Body of pancreas (tissue), 4 donors: ENCODE measurements at regions not wholly inside any gene's neighbourhood (a gene's known extent, or its start where the extent isn't known, plus 50 kb on each side); places are given as distances from the start of the nearest gene placed in this dataset.

Experiments used
- ATAC-seq: fragments of 150-250 bp; one replicate; pipeline ENCODE4 v1.9.1; 2016
- DNase-seq, 4 donors: peaks; one replicate each; pipeline ENCODE4 v3.0.0-alpha.2; 2019
- H3K27ac ChIP-seq, 4 donors: fragments of 200-600 bp; sonication (generic); 1 replicate in 3 of 4; 2 replicates in 1 of 4; pipeline versions ENCODE4 v1.5.1 to v1.6.1; 2016 to 2019; ENCODE audit warnings: mild to moderate bottlenecking in 1 of 4, mixed read lengths in 1 of 4, moderate library complexity in 1 of 4
- H3K27me3 ChIP-seq, 2 donors: fragments of 200-600 bp; sonication (generic); one replicate each; pipeline ENCODE4 v1.6.0; 2016; ENCODE audit warnings: mild to moderate bottlenecking in 1 of 2
- H3K36me3 ChIP-seq, 2 donors: fragments of 200-600 bp; sonication (generic); replicated peaks in 1 of 2; 2 replicates each; pipeline ENCODE4 v1.5.1; 2016; ENCODE audit warnings: low read depth in 2 of 2; ENCODE audit not compliant: insufficient read depth in 1 of 2
- H3K4me1 ChIP-seq: fragments of 200-600 bp; sonication (generic); one replicate; pipeline ENCODE4 v1.6.0; 2016
- H3K4me3 ChIP-seq, 2 donors: fragments of 200-600 bp; sonication (generic); 1 replicate in 1 of 2; 2 replicates in 1 of 2; pipeline ENCODE4 v1.5.1; 2016 to 2019
- H3K9me3 ChIP-seq, 3 donors: fragments of 200-600 bp; sonication (generic); 1 replicate in 2 of 3; 2 replicates in 1 of 3; pipeline ENCODE4 v1.5.1; 2016
- POLR2A ChIP-seq, 3 donors: fragments of 450-650 bp; IDR thresholded peaks; one replicate each; pipeline ENCODE4 v1.6.1; 2016; ENCODE audit warnings: antibody characterized with exemption in 3 of 3, mild to moderate bottlenecking in 2 of 3
- WGBS, 2 donors: methylation state at CpG; one replicate each; pipeline ENCODE4 v1.1.5; 2017; 5-methylcytosine and 5-hydroxymethylcytosine counted together
- intact Hi-C: fragments of 100-400 bp; cut with DNase I; formaldehyde crosslinking; loops from one replicate; pipeline ENCODE4 v1.15.1; 2023
- TF ChIP-seq, protein P1 (sequence below), 7 experiments: fragments of 450-650 bp in 4 of 7; fragments of 200-600 bp in 3 of 7; sonication (generic) in 3 of 7; IDR thresholded peaks; one replicate each; pipeline ENCODE4 v1.5.1; 2016 to 2019; ENCODE audit warnings: antibody characterized with exemption in 7 of 7

GRCh38 chr18:76139844-76140243 is 355.2 kb downstream of the ZNF516 start:
- no peak for DNase-seq
- Histone ChIP-seq H3K27me3 (no peaks in the 10 kb centered on the region), H3K4me1 (no peaks in the 10 kb centered on the region), H3K4me3 (no peak overlapping the region), H3K9me3 (no peaks in the 10 kb centered on the region), H3K36me3 (no peaks in the 10 kb centered on the region), H3K27ac (no peak overlapping the region)
- no peak for ATAC-seq
- WGBS, 2 donors, result 79 to 86% methylated on average over 1 of the region's 1 CpG
- intact Hi-C loops, result no loop called here
- TF ChIP-seq POLR2A (IDR thresholded peaks at IDR 0.05), result no peak
- TF ChIP-seq, protein P1, sequence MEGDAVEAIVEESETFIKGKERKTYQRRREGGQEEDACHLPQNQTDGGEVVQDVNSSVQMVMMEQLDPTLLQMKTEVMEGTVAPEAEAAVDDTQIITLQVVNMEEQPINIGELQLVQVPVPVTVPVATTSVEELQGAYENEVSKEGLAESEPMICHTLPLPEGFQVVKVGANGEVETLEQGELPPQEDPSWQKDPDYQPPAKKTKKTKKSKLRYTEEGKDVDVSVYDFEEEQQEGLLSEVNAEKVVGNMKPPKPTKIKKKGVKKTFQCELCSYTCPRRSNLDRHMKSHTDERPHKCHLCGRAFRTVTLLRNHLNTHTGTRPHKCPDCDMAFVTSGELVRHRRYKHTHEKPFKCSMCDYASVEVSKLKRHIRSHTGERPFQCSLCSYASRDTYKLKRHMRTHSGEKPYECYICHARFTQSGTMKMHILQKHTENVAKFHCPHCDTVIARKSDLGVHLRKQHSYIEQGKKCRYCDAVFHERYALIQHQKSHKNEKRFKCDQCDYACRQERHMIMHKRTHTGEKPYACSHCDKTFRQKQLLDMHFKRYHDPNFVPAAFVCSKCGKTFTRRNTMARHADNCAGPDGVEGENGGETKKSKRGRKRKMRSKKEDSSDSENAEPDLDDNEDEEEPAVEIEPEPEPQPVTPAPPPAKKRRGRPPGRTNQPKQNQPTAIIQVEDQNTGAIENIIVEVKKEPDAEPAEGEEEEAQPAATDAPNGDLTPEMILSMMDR (IDR thresholded peaks at IDR 0.05), result no peak

- no peaks in the 10 kb centered on the region for H3K4me1 ChIP-seq
- intact Hi-C loops, result no loop called here
- no peaks in the 10 kb centered on the region for H3K36me3 ChIP-seq
- DNase-seq, result no peak
- H3K27me3 ChIP-seq, result no peaks in the 10 kb centered on the region
- no peak for ATAC-seq
- TF ChIP-seq POLR2A (IDR thresholded peaks at IDR 0.05), result no peak
- TF ChIP-seq, protein P1 (IDR thresholded peaks at IDR 0.05), result no peak
- H3K4me3 ChIP-seq, result no peak overlapping the region
- WGBS, 2 donors, result 58 to 69% methylated on average over 6 of the region's 6 CpGs
- H3K9me3 ChIP-seq, result peaks cover 0 to 4% (median 0%) of the 10 kb centered on the region in 3 donors
- H3K27ac ChIP-seq, result no peak overlapping the region
Measured at GRCh38 chr18:76137216-76137615, 357.8 kb downstream of the ZNF516 start.

- H3K36me3 ChIP-seq, result no peaks in the 10 kb centered on the region
- H3K4me1 ChIP-seq, result no peaks in the 10 kb centered on the region
- H3K27me3 ChIP-seq, result no peaks in the 10 kb centered on the region
- peaks cover 0 to 4% (median 0%) of the 10 kb centered on the region in 3 donors for H3K9me3 ChIP-seq
- H3K4me3 ChIP-seq, result no peak overlapping the region
- intact Hi-C loops, result no loop called here
- DNase-seq (no peak), ATAC-seq (no peak)
- WGBS, 2 donors, result 61 to 71% methylated on average over 10 of the region's 10 CpGs
- H3K27ac ChIP-seq, result no peak overlapping the region
- TF ChIP-seq, protein P1 (IDR thresholded peaks at IDR 0.05), result no peak
- no peak for TF ChIP-seq POLR2A (IDR thresholded peaks at IDR 0.05)
Measured at GRCh38 chr18:76136701-76137100, 358.3 kb downstream of the ZNF516 start.

DNA sequence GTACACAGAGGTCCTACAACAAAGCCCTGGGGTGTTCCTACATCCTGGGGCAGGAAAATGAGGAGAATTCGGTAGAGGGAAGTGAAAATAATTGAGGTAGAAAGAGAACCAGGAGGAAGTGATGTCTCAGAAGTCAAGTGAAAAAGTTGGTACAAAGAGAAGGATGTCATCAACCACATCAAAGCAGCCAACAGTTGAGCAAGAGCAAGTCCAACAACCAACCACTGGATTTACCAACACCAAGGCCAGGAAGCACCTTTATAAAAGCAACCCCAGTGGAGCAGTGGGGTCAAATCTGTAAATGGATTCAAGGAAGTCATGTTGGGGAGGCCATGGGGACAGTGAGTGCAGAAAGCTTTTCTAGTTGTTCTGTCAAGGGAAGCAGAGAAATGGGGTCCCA is 360.4 kb downstream of the ZNF516 start:
- no peaks in the 10 kb centered on the region for H3K27me3 ChIP-seq
- peaks cover 0 to 4% (median 0%) of the 10 kb centered on the region in 3 donors for H3K9me3 ChIP-seq
- ATAC-seq (no peak), DNase-seq (no peak)
- WGBS, 2 donors, result 32 to 49% methylated on average over 1 of the region's 1 CpG
- H3K4me3 ChIP-seq, result no peak overlapping the region
- H3K36me3 ChIP-seq, result no peaks in the 10 kb centered on the region
- intact Hi-C loops, result no loop called here
- TF ChIP-seq, protein P1 (IDR thresholded peaks at IDR 0.05), result no peak
- TF ChIP-seq POLR2A (IDR thresholded peaks at IDR 0.05), result no peak
- H3K4me1 ChIP-seq, result no peaks in the 10 kb centered on the region
- no peak overlapping the region for H3K27ac ChIP-seq

GRCh38 chr18:76133873-76134272 is 361.2 kb downstream of the ZNF516 start:
- H3K27ac ChIP-seq, result no peak overlapping the region
- no peak overlapping the region for H3K4me3 ChIP-seq
- no peaks in the 10 kb centered on the region for H3K4me1 ChIP-seq
- DNase-seq (no peak), ATAC-seq (no peak)
- no peak for TF ChIP-seq POLR2A (IDR thresholded peaks at IDR 0.05)
- TF ChIP-seq, protein P1 (IDR thresholded peaks at IDR 0.05), result no peak
- H3K27me3 ChIP-seq, result no peaks in the 10 kb centered on the region
- H3K36me3 ChIP-seq, result no peaks in the 10 kb centered on the region
- H3K9me3 ChIP-seq, result peaks cover 0 to 4% (median 0%) of the 10 kb centered on the region in 3 donors
- WGBS, 2 donors, result 47 to 57% methylated on average over 1 of the region's 1 CpG
- intact Hi-C loops, result no loop called here
